NCI-H2196 (cell line): ENCODE measurements at regions not wholly inside any gene's neighbourhood (a gene's known extent, or its start where the extent isn't known, plus 50 kb on each side); places are given as distances from the start of the nearest gene placed in this dataset.
"Not testable (repeated sequence)": the region's sequence is repeated elsewhere in the genome, so short reads cannot be mapped to it uniquely, and the experiment has no call there.

ENCODE experiments used
- DNase-seq: peaks from one replicate; lab custom pipeline; 2025; ENCODE audit not compliant: unreplicated experiment; lab: John Stamatoyannopoulos, UW

- no peak for DNase-seq
These were observed 150.1 kb upstream of the PDE7B start for GRCh38 chr6:135701426-135701825.

GRCh38 chr6:135703007-135703406, 148.5 kb upstream of the PDE7B start:
- DNase-seq: no peak

- DNase-seq: no peak
These were observed 147.9 kb upstream of the PDE7B start for GRCh38 chr6:135703621-135704020.

GRCh38 chr6:135707426-135707825, 144.1 kb upstream of the PDE7B start:
- DNase-seq: no peak

- DNase-seq: no peak
These were observed 141.5 kb upstream of the PDE7B start for GRCh38 chr6:135710042-135710441.

GRCh38 chr6:135722190-135722589, 129.3 kb upstream of the PDE7B start:
- no peak for DNase-seq

GRCh38 chr6:135722679-135723078, 128.8 kb upstream of the PDE7B start:
- no peak for DNase-seq

GRCh38 chr6:135728589-135728988, 122.9 kb upstream of the PDE7B start:
- DNase-seq: no peak

GRCh38 chr6:135731116-135731515, 120.4 kb upstream of the PDE7B start:
- DNase-seq: no peak

- DNase-seq: not testable (repeated sequence)
These were observed 115.2 kb upstream of the PDE7B start for GRCh38 chr6:135736351-135736750.

- DNase-seq: no peak
These were observed 112.9 kb upstream of the PDE7B start for GRCh38 chr6:135738636-135739035.

- no peak for DNase-seq
These were observed 112.2 kb upstream of the PDE7B start for GRCh38 chr6:135739288-135739687.

- no peak for DNase-seq
These were observed 110.9 kb upstream of the PDE7B start for GRCh38 chr6:135740580-135740979.

GRCh38 chr6:135743476-135743875, 108.0 kb upstream of the PDE7B start:
- no peak for DNase-seq

GRCh38 chr6:135748189-135748588, 103.3 kb upstream of the PDE7B start:
- DNase-seq: no peak

- no peak for DNase-seq
These were observed 101.4 kb upstream of the PDE7B start for GRCh38 chr6:135750081-135750480.

GRCh38 chr6:135753196-135753595, 98.3 kb upstream of the PDE7B start:
- no peak for DNase-seq

- no peak for DNase-seq
These were observed 91.7 kb upstream of the PDE7B start for GRCh38 chr6:135759831-135760230.

GRCh38 chr6:135774006-135774405, 77.5 kb upstream of the PDE7B start:
- no peak for DNase-seq

- no peak for DNase-seq
These were observed 72.3 kb upstream of the PDE7B start for GRCh38 chr6:135779213-135779612.

- no peak for DNase-seq
These were observed 71.2 kb upstream of the PDE7B start for GRCh38 chr6:135780326-135780725.

- DNase-seq: no peak
These were observed 69.0 kb upstream of the PDE7B start for GRCh38 chr6:135782546-135782945.

GRCh38 chr6:135784507-135784906, 67.0 kb upstream of the PDE7B start:
- no peak for DNase-seq
